ENCODE measurements at regions not wholly inside any gene's neighbourhood (a gene's known extent, or its start where the extent isn't known, plus 50 kb on each side); places are given as distances from the start of the nearest gene placed in this dataset.
"Not testable (repeated sequence)": the region's sequence is repeated elsewhere in the genome, so short reads cannot be mapped to it uniquely, and the experiment has no call there.

DNA sequence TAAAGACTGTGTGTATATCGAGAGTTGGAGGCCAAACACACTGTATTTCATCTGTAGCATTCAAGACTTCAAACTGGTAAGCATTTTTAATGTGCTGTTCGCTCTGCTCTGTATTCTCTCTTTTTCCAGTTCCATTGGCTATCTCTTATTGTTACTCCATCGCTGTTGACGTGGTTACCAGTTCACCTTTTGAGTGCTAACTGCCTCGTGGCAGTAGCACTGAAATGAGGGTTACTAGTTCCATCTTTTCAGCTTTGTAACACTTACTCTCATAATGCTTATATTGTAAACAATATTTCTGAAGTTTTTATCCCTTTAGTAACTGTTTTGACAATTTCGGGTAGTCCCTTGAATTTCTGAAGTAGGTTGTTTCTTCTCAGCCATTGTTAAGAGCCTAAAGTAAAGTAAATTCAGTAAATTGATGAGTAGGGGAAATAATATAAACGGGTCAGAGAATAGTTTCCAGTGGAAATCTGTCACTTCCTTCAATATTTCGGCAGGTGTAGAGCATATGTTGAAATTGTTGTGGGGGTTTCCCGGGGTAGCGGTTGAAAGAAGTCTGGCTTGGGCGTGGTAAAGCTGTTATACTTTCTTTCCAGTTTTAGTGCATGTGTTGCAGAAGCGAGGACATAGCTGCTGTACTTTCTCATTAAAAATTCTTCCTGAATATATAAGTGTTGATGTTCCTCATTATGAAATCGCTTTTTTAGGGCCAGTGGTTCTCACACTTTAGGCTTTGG, 175.7 kb upstream of the GOLGA6L22 start:
- not testable (repeated sequence) for TF ChIP-seq FOXM1 (IDR thresholded peaks at IDR 0.05; ENCODE audit: borderline replicate concordance); L3MBTL2 (conservative IDR thresholded peaks at IDR 0.05); ARNT (IDR thresholded peaks at IDR 0.05); BHLHE40 (IDR thresholded peaks at IDR 0.05; ENCODE audit: borderline replicate concordance); FOXA1 (IDR thresholded peaks at IDR 0.05); SP1 (IDR thresholded peaks at IDR 0.05); TARDBP (IDR thresholded peaks at IDR 0.05)

All from HEK293T (cell line).